Right lobe of liver (tissue), 4 donors: ENCODE measurements at regions not wholly inside any gene's neighbourhood (a gene's known extent, or its start where the extent isn't known, plus 50 kb on each side); places are given as distances from the start of the nearest gene placed in this dataset.

Source experiments
- POLR2A ChIP-seq: fragments of 450-650 bp; IDR thresholded peaks from one replicate; pipeline ENCODE4 v1.6.1; 2017; ENCODE audit warnings: antibody characterized with exemption, mild to moderate bottlenecking
- TF ChIP-seq, protein P1 (sequence below), 4 donors: fragments of 200-600 bp in 3 of 4; fragments of 450-650 bp in 1 of 4; IDR thresholded peaks; one replicate each; pipeline versions ENCODE4 v1.5.1 to v1.8.0; 2016 to 2022; ENCODE audit warnings: antibody characterized with exemption in 4 of 4, mild to moderate bottlenecking in 2 of 4
- donor health status: DM: no; HTN: no; CAD: no.
- donor health status: DM: no; HTN: no; CAD: no.
- donor health status: DM: no; HTN: yes; CAD: no.

DNA sequence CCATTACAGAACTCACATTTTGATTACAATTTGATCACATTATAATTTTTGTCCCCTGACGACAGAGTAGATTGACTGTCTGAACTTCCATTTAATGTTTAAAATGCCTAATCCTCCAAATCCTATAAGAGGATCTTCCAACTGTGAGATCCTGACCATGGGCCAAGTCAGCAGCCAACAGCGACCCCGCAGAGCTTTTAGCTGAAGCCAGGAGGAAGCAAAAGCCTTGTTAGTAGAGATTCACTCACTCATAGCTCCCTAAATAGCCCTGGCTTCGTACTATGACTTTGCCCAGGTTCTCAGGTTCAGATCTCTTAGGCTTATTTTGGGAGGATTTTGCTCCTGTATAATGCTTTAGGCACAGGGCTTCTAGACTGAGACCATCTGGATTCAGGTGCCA, 413.1 kb downstream of the NKX6-1 start:
- no peak for TF ChIP-seq POLR2A
- TF ChIP-seq, protein P1, sequence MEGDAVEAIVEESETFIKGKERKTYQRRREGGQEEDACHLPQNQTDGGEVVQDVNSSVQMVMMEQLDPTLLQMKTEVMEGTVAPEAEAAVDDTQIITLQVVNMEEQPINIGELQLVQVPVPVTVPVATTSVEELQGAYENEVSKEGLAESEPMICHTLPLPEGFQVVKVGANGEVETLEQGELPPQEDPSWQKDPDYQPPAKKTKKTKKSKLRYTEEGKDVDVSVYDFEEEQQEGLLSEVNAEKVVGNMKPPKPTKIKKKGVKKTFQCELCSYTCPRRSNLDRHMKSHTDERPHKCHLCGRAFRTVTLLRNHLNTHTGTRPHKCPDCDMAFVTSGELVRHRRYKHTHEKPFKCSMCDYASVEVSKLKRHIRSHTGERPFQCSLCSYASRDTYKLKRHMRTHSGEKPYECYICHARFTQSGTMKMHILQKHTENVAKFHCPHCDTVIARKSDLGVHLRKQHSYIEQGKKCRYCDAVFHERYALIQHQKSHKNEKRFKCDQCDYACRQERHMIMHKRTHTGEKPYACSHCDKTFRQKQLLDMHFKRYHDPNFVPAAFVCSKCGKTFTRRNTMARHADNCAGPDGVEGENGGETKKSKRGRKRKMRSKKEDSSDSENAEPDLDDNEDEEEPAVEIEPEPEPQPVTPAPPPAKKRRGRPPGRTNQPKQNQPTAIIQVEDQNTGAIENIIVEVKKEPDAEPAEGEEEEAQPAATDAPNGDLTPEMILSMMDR (IDR thresholded peaks at IDR 0.05) = no peak
